CD1c-positive myeloid dendritic cell (primary cell): ENCODE measurements at regions not wholly inside any gene's neighbourhood (a gene's known extent, or its start where the extent isn't known, plus 50 kb on each side); places are given as distances from the start of the nearest gene placed in this dataset.

Experiments
- DNase-seq: peaks from one replicate; pipeline ENCODE4 v3.0.0-alpha.2; 2016; ENCODE audit errors: extremely low spot score

GRCh38 chr12:60035835-60036234, 440.0 kb downstream of the SLC16A7 start:
- DNase-seq: no peak

DNA sequence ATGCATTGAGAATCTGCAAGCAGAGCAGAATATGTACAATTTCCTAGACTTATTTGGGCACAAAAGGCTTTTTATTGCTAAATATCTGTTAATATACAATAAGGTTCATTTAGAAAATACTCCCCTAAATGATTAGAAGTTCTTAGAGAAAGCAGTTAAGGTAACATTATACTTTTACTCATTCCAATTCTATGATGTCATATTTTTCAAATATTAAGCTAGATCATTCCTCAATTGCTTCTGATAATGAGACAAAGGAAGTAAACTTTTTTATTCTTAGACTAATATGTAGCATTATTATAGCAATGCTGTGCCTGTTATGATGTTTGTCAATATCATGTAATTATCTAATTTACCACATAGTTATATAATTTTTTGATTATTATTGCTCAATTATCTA, 447.0 kb downstream of the SLC16A7 start:
- no peak for DNase-seq

GRCh38 chr12:60043236-60043635, 447.4 kb downstream of the SLC16A7 start:
- no peak for DNase-seq

DNA sequence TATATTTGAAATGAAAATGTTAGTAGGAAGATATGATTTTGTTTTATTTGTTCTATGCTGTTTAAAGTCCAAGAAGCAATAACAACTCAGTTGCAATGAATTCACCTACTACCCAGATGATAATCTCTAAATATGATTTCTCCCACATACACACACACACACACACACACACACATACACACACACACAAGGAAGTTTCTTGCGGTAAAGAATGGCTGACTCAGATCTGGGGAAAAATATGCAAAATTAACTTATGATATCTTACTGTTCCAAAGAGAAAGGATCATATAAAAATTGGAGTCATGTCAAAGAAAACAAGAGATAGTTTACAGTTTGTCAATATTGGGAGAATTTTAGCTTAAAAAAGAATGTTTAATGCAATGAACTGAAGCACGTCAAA, 456.7 kb downstream of the SLC16A7 start:
- no peak for DNase-seq

DNA sequence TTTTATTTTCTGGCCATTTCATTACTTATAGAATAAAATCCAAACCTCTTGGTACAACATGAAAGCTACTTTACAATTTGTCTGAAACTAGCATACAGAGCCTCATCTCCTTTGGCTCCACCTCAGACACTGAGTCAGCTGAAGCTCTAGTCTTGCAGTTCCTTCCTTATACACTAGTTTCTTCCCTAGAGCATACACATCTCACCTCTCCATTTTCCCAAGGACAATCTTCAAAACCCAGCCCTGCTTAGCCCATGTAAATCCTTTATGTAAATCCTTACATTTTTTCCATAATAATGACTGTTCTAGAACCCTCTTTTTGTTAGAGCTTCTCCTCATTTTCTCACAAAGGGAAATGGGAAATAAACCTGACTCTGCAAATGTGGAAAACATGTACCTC, 463.4 kb downstream of the SLC16A7 start:
- no peak for DNase-seq

DNA sequence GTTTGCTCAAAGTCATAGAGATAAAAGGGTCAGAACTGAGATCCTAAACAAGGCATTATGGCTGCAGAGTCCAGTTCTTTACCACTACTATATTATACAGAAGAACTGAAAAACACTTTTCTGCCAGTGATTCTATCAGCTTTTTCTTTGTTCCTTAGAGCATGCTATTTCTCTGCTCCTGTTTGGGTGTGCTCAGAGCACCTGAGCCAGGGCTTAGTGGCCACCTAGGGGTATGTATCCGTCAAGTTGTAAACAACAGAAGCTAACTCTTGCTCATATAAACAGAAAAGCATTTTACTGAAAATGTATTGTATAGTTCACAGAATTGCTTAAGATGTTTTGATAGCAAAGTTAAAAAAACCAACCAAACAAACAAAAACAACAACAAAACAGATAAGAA, 470.8 kb downstream of the SLC16A7 start:
- DNase-seq: no peak

DNA sequence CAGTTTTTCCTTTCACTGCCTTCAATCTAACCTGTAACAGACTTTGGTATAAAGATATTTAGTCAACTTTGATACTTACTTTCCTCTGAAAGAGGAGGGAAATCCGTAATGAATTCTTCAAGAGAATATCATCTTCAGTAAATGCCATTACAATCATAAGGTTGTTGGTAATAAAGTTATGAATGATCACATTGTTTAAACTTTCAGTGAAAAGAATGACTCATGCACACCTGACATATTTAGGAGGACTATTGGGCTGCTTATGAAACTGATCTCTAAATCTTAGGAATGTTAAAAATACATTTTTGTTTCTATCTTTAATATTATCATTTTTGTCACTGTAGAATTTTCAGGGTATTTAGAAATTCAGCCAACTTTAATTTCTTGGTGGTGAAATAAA, 474.7 kb downstream of the SLC16A7 start:
- no peak for DNase-seq

DNA sequence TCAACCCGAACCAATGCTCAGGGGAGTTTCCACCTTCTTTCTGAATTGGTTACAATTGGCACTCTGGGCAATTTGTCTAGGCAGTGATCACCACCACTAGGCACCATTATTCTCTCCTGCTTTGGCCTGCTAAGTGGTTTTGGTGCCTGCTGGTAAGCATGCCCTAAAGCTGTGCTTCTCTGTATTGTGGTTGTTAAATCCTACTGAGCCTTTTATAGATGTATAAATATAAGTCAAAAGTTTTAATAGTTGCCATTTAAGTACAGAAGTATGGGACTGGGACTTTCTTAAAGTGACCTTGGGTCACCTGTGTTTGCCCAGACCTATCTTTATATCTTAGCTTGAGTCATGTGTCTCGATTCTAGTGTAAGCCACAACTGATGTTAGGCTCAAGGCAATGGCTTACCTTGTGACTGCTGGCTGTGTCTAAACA, 475.9 kb downstream of the SLC16A7 start:
- no peak for DNase-seq

- DNase-seq: no peak
Measured at GRCh38 chr12:60072911-60073310, 477.1 kb downstream of the SLC16A7 start.

DNA sequence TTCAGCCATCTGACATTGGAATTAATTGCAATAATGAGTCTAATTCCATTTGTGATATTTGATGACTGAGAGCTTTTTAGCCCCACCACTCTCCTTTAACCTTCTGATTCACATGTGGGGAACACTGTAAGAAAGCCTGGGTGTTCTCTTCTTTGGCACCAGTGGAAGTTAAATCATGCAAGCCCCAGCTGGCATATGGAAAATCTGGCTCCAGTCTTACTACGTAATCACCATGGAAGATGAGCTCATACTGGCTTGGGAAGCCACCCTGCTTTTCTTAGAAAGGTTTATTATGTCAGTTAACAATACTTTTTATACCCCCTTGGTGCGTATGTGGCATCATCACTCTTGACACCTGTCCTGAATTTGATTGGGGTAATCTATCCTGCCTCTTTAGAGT, 479.3 kb downstream of the SLC16A7 start:
- no peak for DNase-seq

DNA sequence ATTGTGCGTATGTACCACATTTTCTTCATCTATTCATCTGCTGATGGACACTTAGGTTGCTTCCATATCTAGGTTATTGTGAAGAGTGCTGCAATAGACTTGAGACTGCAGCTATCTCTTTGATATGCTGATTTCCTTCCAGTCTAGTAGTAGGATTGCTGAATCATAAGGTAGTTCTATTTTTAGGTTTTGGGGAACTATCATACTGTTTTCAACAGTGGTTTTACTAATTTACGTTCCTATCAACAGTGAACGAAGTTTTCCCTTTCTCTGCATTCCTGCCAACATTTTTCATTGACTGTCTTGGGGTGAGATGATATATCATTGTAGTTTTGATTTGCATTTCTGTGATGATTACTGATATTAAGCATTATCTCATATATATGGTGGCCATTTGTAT, 482.2 kb downstream of the SLC16A7 start:
- no peak for DNase-seq

GRCh38 chr12:60093428-60093827, 497.6 kb downstream of the SLC16A7 start:
- no peak for DNase-seq

DNA sequence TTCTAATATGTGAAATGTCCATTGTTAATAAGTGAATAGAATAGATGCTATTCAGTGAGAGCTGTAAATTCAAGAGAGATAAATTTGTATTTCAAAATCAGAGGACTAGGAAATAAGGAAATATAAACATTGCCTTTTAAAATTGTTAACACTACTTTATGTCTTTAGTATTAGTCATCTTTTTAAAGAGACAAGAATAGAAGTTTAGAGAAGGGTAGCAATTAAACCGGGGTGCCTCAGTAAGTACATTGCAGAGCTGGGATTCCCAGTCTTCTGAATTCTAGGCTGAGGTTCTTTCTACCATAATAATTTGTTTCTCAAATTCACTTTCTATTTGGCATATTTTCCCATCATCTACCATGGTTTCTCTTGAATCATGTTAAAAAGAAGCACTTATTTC, 498.6 kb downstream of the SLC16A7 start:
- DNase-seq: no peak

- DNase-seq: no peak
Measured at GRCh38 chr12:60096727-60097126, 500.9 kb downstream of the SLC16A7 start.

GRCh38 chr12:60100160-60100559, 504.3 kb downstream of the SLC16A7 start:
- no peak for DNase-seq

DNA sequence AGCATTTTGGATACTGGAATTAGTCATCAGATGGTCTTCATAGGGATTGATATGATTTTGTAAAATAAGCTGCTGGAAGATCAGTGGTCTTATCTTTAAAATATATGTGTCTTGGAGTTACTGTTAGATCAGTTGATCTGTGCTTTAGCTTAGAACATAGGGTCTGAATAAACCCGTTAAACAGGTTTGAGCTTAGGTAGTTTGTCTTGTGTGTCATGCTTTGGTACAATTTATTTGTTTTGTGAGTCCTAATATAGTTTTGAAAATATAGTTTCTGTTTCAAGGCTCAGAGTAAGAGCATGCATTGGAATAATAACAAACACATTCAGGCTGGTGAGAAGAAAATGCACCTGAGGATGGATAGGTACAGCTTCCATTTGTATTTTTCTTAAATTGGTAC, 505.0 kb downstream of the SLC16A7 start:
- DNase-seq: no peak

- no peak for DNase-seq
Measured at GRCh38 chr12:60101715-60102114, 505.9 kb downstream of the SLC16A7 start.

DNA sequence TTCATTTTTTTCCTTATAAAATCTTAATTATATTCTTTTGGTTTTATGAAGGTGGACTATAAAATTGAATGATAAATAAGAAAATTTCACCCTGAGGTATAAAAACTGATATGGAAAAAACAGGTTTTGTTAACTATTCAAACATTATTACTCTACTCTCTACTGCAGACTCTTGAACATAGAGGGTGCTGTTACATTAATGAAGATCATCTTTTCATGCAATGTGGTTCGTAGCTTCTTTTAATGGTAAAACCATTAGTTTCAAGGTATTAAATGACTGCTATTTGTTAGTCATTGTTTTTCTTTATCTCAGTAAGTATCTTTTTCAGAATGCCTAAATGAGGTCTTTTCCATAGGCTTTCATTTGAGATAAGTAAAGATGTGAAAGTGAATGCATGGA, 510.4 kb downstream of the SLC16A7 start:
- DNase-seq: no peak

DNA sequence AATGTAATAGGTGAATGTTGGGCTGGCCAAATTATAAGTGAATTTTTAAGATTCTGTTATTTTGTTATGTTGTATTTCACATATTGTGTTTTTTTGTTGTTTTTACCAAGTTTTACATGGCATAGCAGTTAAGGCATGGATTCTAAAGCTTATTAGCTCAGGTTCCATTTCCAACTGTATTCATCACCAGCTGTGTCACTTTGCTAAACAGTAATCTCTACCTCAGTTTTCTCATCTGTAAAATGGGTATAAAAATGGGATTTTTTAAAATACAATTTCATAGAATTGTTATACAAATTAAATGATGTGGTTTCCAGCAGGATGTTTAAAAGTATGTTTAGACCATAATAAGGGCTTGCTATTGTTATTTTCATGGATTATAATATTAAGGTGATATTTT, 512.2 kb downstream of the SLC16A7 start:
- no peak for DNase-seq

DNA sequence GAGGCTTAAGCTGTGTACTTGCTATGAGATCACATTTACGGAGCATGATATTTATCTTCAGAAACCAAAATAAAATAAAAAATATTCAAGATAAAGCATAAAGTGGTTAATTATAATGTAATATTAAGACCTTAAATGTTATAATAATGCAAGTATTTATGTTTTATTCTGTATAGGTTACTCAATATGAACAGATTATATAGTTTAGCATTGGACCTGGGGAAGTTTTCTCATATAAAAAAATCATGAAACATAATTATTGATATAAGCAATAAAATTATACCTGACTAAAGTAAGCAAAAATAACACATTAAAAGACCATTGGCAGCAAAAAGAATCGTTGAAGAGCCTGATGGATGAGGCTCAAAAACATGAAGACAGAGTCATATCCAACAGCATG, 516.2 kb downstream of the SLC16A7 start:
- no peak for DNase-seq

DNA sequence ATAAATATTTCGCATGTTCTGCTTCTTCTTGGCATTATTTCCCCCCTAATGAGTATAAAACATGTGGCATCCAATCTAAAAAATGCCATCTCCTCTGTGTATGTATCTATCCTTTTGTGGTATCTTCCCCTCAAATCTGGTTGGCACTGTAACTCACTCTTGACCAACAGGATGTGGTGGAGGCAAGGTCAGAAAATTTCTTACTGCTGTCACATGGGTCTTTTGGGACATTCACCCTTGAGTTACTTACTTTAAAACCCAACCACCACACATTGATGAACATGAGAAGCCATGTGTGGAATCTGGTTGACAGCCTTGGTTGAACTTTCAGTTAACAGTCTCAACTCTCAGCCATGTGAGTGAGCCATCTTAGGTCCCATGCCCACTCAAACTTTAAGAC, 516.9 kb downstream of the SLC16A7 start:
- DNase-seq: no peak

- no peak for DNase-seq
Measured at GRCh38 chr12:60114169-60114568, 518.3 kb downstream of the SLC16A7 start.

- DNase-seq: no peak
Measured at GRCh38 chr12:60119327-60119726, 523.5 kb downstream of the SLC16A7 start.

- no peak for DNase-seq
Measured at GRCh38 chr12:60120199-60120598, 524.4 kb downstream of the SLC16A7 start.

DNA sequence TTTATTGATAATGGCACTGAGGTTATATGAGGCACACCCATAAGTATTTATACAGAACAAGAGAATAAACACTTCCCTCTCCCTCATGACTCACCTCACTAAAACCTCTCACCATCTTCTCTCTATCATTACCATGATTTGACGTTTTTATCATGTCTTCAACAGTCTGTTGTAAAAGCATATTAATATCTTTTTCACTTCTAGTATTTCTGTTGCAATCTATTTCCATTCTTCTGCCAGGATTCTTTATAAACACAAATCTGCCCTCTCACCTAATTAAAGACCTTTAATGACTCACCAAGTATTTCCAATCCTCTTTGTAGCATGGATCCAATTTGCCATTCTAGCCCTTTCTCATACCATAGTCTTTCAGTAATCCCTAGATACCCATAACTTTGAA, 527.7 kb downstream of the SLC16A7 start:
- DNase-seq: no peak
